Activated naive CD4-positive, alpha-beta T cell treated with anti-CD3 and anti-CD28 coated beads for 36 hours (primary cell): ENCODE measurements at regions not wholly inside any gene's neighbourhood (a gene's known extent, or its start where the extent isn't known, plus 50 kb on each side); places are given as distances from the start of the nearest gene placed in this dataset.
A peak's percentile ranks its signal among the peaks of the same experiment; 100 is the strongest.

Source experiments
- CTCF ChIA-PET: fragments of 350-600 bp; sonication (Branson Sonifier 250); formaldehyde crosslinking; loops from one replicate; lab custom pipeline; 2021; ENCODE audit warnings: antibody characterized with exemption; lab: Charles Lee
- DNase-seq: peaks from one replicate; pipeline ENCODE4 v3.0.0-alpha.2; 2020
- H3K27ac Mint-ChIP-seq: one replicate; pipeline ENCODE4 v1.8.0; 2021; ENCODE audit warnings: mild to moderate bottlenecking, mixed read lengths
- H3K27me3 Mint-ChIP-seq: one replicate; pipeline ENCODE4 v1.8.0; 2021; ENCODE audit warnings: low read depth, mixed read lengths
- H3K36me3 Mint-ChIP-seq: one replicate; pipeline ENCODE4 v1.8.0; 2021; ENCODE audit warnings: low read depth, mixed read lengths
- H3K4me1 Mint-ChIP-seq: one replicate; pipeline ENCODE4 v1.8.0; 2021; ENCODE audit warnings: low read depth, mixed read lengths
- H3K4me3 Mint-ChIP-seq: one replicate; pipeline ENCODE4 v1.8.0; 2021; ENCODE audit warnings: mild to moderate bottlenecking, moderate library complexity, mixed read lengths
- H3K9me3 Mint-ChIP-seq: one replicate; pipeline ENCODE4 v1.8.0; 2021; ENCODE audit warnings: mixed read lengths
- intact Hi-C: fragments of 100-400 bp; cut with micrococcal nuclease; formaldehyde crosslinking; loops from one replicate; pipeline ENCODE4 v1.15.1; 2023

DNA sequence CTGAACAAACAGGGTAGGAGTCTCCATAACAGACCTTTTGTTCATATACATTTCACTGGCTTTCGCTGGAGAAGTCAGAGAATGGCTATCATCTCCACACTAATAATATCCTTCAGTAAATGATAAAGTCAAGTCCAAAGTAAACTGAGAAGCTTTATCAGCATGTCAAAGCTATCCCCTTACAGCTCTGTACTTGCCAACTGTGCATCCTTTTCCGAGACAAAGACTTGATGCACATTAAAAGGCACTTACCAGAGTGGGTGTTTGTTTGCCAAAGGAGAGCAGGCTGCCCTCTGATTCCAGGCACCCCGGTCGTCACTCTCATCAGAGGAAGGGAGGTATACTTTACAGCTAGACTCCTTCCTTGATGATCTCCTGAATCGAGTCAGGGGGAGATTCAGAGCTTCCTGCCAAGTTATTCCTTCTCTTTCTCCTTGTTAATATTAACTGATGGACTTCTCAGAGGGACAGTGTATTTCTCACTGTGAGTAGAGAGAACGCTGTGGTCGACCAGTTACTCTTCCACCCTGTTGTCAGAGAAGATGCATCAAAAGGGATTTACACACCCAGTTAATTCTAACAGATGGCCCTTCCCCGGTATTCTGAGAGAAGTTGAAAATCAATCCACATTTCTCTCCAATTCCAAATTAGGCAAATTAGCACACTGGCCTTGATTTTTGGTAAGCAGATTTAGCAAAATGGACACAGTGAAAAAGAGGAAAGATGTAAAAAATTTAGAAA, 504.7 kb upstream of the NR2F2 start:
- Mint-ChIP-seq H3K36me3 (no peaks in the 10 kb centered on the region), H3K27ac (no peak overlapping the region), H3K27me3 (no peaks in the 10 kb centered on the region), H3K4me1 (no peaks in the 10 kb centered on the region), H3K4me3 (no peak overlapping the region), H3K9me3 (no peaks in the 10 kb centered on the region)
- intact Hi-C loops = no loop called here
- CTCF ChIA-PET = interaction anchor here (0.7 kb wide), 1 partner anchor 13 kb away, joined by 3 read pairs; no protein-coding TSS in a partner anchor
- DNase-seq = no peak

DNA sequence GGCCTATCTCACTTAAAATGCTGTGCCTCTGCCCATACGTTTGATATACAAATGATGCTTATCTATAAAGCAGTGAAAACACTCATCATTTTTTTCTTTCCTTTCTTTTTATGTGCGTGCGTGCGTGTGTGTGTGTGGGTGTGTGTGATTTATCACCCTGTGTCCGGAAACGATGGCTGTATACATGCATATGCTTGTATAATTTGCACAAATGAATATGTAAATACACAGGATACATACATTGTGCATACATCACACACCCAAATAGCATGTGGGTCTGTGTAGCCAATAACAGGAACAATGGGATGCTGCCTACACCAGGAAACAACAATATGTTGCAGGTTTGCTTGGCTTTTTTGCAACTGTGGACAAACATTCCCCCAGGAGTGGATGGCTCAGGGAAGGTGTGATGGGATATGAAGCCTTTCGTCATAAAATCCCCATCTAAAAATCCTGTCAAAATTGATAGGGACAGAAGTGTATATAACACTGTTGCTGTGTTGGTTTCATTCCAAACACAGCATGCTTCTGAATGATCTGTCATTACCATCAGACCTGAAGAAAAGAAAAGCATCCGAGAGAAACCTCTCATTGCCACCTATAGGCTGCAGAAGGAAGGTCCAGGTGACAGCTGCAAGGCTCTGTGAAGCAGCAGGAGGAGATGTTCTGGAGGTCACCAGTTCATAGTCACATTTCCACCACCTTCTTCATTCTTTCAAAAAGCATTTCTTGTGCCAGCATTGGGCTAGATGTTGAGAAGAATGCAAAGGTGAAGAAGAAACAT, 503.9 kb upstream of the NR2F2 start:
- DNase-seq = no peak
- intact Hi-C loops = no loop called here
- CTCF ChIA-PET = interaction anchor here (0.7 kb wide), 1 partner anchor 50 kb away, joined by 3 read pairs; no protein-coding TSS in a partner anchor

DNA sequence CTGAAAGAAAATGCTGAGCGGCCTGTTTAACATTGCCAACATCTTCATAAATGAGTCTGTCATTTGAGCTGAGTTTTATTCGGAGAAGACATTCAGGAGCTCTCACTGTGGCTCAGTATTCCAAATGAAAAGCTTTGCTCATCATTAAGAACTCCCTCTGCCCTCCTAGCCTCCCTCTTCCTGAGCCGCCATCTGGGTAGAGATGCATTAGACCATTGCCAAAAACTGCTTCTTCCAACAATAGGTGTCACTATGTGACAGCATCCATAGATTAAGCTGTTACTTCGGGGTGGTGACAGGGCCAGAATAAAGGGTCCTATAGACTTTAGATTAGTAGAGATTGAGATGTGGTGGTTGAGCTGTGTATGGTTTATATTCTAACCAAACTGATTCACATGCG, 501.4 kb upstream of the NR2F2 start:
- H3K9me3 Mint-ChIP-seq = no peaks in the 10 kb centered on the region
- H3K36me3 Mint-ChIP-seq = no peaks in the 10 kb centered on the region
- no peaks in the 10 kb centered on the region for H3K27me3 Mint-ChIP-seq
- H3K27ac Mint-ChIP-seq = no peak overlapping the region
- intact Hi-C loops = no loop called here
- DNase-seq = no peak
- H3K4me1 Mint-ChIP-seq = no peaks in the 10 kb centered on the region
- H3K4me3 Mint-ChIP-seq = no peak overlapping the region
- CTCF ChIA-PET = interaction anchor here (0.6 kb wide), 1 partner anchor 66 kb away, joined by 3 read pairs; no protein-coding TSS in a partner anchor

More for the DNA sequence above, 503.9 kb upstream of the NR2F2 start:
- no peaks in the 10 kb centered on the region for H3K9me3 Mint-ChIP-seq
- no peak overlapping the region for H3K4me3 Mint-ChIP-seq
- no peaks in the 10 kb centered on the region for H3K36me3 Mint-ChIP-seq
- no peaks in the 10 kb centered on the region for H3K4me1 Mint-ChIP-seq
- no peaks in the 10 kb centered on the region for H3K27me3 Mint-ChIP-seq
- no peak overlapping the region for H3K27ac Mint-ChIP-seq

- Mint-ChIP-seq H3K9me3 (no peaks in the 10 kb centered on the region), H3K27me3 (no peaks in the 10 kb centered on the region), H3K27ac (no peak overlapping the region), H3K36me3 (no peaks in the 10 kb centered on the region), H3K4me1 (no peaks in the 10 kb centered on the region), H3K4me3 (no peak overlapping the region)
- intact Hi-C loops = no loop called here
- DNase-seq = no peak
- CTCF ChIA-PET = no interaction called here
Observed at GRCh38 chr15:95830281-95830680, 500.2 kb upstream of the NR2F2 start.

DNA sequence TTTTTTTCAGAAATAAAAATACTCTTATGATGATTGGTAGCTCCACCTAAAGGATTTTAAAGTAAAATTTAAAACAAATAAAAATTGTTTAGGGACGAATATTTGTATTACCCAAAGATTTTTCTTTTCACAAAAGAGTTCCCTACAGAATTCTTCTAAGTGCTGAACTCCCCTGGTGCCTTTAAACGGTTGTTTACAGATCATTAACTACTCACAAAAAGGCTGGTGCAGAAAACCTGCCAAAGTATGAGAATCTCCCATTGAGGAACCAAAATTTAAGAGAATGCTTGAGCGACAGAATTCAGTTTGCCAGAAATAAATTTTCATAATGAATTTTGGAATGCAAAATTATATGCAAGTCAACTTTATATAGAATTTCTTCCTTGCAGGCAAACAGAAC, 497.8 kb upstream of the NR2F2 start:
- H3K4me1 Mint-ChIP-seq = no peaks in the 10 kb centered on the region
- intact Hi-C loops = no loop called here
- no peaks in the 10 kb centered on the region for H3K9me3 Mint-ChIP-seq
- H3K4me3 Mint-ChIP-seq = no peak overlapping the region
- no peaks in the 10 kb centered on the region for H3K27me3 Mint-ChIP-seq
- DNase-seq = no peak
- no peaks in the 10 kb centered on the region for H3K36me3 Mint-ChIP-seq
- H3K27ac Mint-ChIP-seq = no peak overlapping the region
- CTCF ChIA-PET = no interaction called here

- H3K4me1 Mint-ChIP-seq = peaks cover 10% of the 10 kb centered on the region
- CTCF ChIA-PET = no interaction called here
- H3K9me3 Mint-ChIP-seq = no peaks in the 10 kb centered on the region
- no peak overlapping the region for H3K27ac Mint-ChIP-seq
- no peak for DNase-seq
- intact Hi-C loops = no loop called here
- H3K27me3 Mint-ChIP-seq = no peaks in the 10 kb centered on the region
- H3K36me3 Mint-ChIP-seq = no peaks in the 10 kb centered on the region
- no peak overlapping the region for H3K4me3 Mint-ChIP-seq
Observed at GRCh38 chr15:95834028-95834804, 496.3 kb upstream of the NR2F2 start.

DNA sequence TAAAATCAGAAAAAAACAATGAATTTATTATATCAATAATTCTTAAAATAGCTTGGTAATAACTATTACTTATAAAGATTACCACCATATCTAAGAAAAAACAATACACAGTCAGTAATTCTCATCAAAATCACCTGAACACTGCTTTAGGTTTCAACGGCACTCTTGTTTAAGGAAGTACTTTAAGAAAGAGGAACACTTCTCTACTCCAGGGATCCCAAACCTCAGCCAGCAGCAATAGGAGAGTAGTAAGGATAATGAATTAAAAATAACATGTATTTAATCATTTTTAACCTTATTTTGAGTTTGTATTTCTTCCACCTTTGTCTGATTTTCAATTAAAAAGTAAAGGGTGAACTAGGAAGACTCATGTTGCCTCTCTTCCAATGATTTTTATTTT, 494.0 kb upstream of the NR2F2 start:
- no peak for DNase-seq
- no peak overlapping the region for H3K4me3 Mint-ChIP-seq
- CTCF ChIA-PET = no interaction called here
- H3K4me1 Mint-ChIP-seq = peaks cover 33% of the 10 kb centered on the region
- no peaks in the 10 kb centered on the region for H3K9me3 Mint-ChIP-seq
- H3K36me3 Mint-ChIP-seq = no peaks in the 10 kb centered on the region
- no peaks in the 10 kb centered on the region for H3K27me3 Mint-ChIP-seq
- no peak overlapping the region for H3K27ac Mint-ChIP-seq
- intact Hi-C loops = no loop called here

- Mint-ChIP-seq H3K9me3 (no peaks in the 10 kb centered on the region), H3K4me3 (no peak overlapping the region), H3K27ac (no peak overlapping the region), H3K4me1 (peaks cover 33% of the 10 kb centered on the region), H3K36me3 (no peaks in the 10 kb centered on the region), H3K27me3 (no peaks in the 10 kb centered on the region)
- intact Hi-C loops = no loop called here
- CTCF ChIA-PET = no interaction called here
- no peak for DNase-seq
Observed at GRCh38 chr15:95837341-95838004, 493.0 kb upstream of the NR2F2 start.

DNA sequence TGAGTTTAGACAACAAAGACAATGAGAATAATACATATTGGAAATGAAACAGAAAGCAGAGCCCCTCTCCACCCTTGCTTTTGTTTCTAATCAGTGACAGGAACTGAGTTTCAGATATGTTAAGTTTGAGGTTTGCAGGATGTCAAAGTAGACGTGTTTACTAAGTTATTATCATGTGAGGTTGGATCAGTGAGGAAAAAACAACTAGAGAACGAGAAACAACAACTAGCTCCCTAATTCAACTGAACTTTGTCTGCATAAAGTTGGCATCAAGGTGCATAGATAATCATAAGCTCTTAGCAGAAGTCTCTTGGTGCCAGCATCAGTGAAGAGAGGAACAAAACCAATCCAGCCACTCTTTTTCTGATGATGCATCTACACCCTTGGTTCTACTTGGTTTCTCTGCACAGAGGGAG, 491.1 kb upstream of the NR2F2 start:
- H3K4me1 Mint-ChIP-seq = peaks cover 39% of the 10 kb centered on the region
- DNase-seq = peak; percentile 7
- H3K9me3 Mint-ChIP-seq = no peaks in the 10 kb centered on the region
- H3K27ac Mint-ChIP-seq = no peak overlapping the region
- H3K4me3 Mint-ChIP-seq = no peak overlapping the region
- CTCF ChIA-PET = interaction anchor here (0.6 kb wide), 1 partner anchor 14 kb away, joined by 3 read pairs; no protein-coding TSS in a partner anchor
- no peaks in the 10 kb centered on the region for H3K27me3 Mint-ChIP-seq
- intact Hi-C loops = no loop called here
- H3K36me3 Mint-ChIP-seq = no peaks in the 10 kb centered on the region

GRCh38 chr15:95840004-95840403, 490.5 kb upstream of the NR2F2 start:
- DNase-seq = no peak
- H3K4me3 Mint-ChIP-seq = no peak overlapping the region
- no peaks in the 10 kb centered on the region for H3K27me3 Mint-ChIP-seq
- peaks cover 39% of the 10 kb centered on the region for H3K4me1 Mint-ChIP-seq
- no peaks in the 10 kb centered on the region for H3K9me3 Mint-ChIP-seq
- H3K36me3 Mint-ChIP-seq = no peaks in the 10 kb centered on the region
- CTCF ChIA-PET = no interaction called here
- intact Hi-C loops = loop anchor here (5.0 kb wide), 1 partner anchor 37 kb away; no protein-coding TSS in a partner anchor
- no peak overlapping the region for H3K27ac Mint-ChIP-seq

DNA sequence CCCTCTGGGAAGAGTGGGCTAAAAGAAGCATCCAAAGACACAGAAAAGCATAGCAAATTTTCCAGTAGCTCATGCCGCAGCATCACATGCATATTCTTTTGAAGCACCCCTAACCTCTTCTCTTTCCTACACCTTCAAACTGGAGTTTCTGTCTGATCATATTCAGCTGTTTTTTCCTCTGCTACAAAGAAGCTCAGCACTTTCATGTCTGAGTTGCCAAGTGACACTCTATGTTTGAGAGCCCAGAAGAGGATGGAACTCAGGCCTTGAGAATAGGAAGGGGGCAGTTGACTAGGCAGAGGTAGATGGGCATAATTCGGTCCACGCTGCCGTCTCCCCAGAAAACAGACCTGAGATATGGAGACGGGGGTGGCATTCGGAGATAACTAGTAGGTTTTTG, 489.6 kb upstream of the NR2F2 start:
- CTCF ChIA-PET = no interaction called here
- H3K36me3 Mint-ChIP-seq = no peaks in the 10 kb centered on the region

GRCh38 chr15:95842576-95842975, 487.9 kb upstream of the NR2F2 start:
- Mint-ChIP-seq H3K27me3 (no peaks in the 10 kb centered on the region), H3K36me3 (no peaks in the 10 kb centered on the region), H3K9me3 (no peaks in the 10 kb centered on the region), H3K4me1 (peaks cover 39% of the 10 kb centered on the region), H3K4me3 (no peak overlapping the region), H3K27ac (no peak overlapping the region)
- no peak for DNase-seq
- intact Hi-C loops = loop anchor here (5.0 kb wide), 1 partner anchor 35 kb away; no protein-coding TSS in a partner anchor
- CTCF ChIA-PET = no interaction called here

More for the DNA sequence above, 489.6 kb upstream of the NR2F2 start:
- Mint-ChIP-seq H3K9me3 (no peaks in the 10 kb centered on the region), H3K4me3 (no peak overlapping the region), H3K27ac (no peak overlapping the region), H3K4me1 (peaks cover 39% of the 10 kb centered on the region), H3K27me3 (no peaks in the 10 kb centered on the region)
- intact Hi-C loops = loop anchor here (5.0 kb wide), 1 partner anchor 36 kb away; no protein-coding TSS in a partner anchor
- DNase-seq = no peak
